ENCODE measurements at regions not wholly inside any gene's neighbourhood (a gene's known extent, or its start where the extent isn't known, plus 50 kb on each side); places are given as distances from the start of the nearest gene placed in this dataset.

DNA sequence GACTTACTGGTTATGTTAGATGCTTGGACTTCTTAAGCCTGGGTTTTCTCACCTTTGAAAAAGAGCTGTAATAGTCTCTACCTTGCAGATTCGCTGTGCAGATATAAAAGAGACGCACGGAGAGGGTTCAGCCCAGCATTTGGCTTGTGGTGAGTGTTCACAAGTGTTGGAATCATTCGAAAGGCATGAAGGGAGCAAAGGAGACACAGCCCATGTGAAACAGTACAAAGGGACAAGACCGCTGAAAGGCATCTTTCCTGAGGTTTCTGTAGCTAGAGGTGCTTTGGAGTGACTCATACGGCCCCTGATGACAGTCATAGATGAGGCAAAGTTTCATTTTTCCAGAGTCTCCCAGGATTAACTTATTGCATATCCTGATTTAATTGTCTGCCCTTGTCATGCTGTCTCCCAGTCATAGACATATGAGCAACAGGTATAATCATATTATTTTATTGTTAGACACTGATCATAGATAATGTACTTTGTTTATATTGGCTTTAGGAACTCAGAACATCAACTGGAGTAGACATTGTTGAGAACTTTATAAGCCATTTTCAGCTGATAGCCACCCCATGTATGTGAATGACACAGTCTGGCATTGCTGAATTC lies 171.1 kb downstream of the ADRA2A start:
- no peak overlapping the region for H3K4me3 Mint-ChIP-seq (ENCODE audit: low read depth, unreplicated experiment)
- no TSS peak for BruUV-seq (replicated peaks)
- intact Hi-C loops (cut with micrococcal nuclease; ENCODE audit: unreplicated experiment): no loop called here
- no peak for DNase-seq
- no peak overlapping the region for H3K27ac Mint-ChIP-seq (ENCODE audit: unreplicated experiment)
- H3K27me3 Mint-ChIP-seq (ENCODE audit: unreplicated experiment): peaks cover 15% of the 10 kb centered on the region
- H3K9me3 Mint-ChIP-seq (ENCODE audit: low read depth, unreplicated experiment): no peaks in the 10 kb centered on the region
- TF ChIP-seq, protein P1, sequence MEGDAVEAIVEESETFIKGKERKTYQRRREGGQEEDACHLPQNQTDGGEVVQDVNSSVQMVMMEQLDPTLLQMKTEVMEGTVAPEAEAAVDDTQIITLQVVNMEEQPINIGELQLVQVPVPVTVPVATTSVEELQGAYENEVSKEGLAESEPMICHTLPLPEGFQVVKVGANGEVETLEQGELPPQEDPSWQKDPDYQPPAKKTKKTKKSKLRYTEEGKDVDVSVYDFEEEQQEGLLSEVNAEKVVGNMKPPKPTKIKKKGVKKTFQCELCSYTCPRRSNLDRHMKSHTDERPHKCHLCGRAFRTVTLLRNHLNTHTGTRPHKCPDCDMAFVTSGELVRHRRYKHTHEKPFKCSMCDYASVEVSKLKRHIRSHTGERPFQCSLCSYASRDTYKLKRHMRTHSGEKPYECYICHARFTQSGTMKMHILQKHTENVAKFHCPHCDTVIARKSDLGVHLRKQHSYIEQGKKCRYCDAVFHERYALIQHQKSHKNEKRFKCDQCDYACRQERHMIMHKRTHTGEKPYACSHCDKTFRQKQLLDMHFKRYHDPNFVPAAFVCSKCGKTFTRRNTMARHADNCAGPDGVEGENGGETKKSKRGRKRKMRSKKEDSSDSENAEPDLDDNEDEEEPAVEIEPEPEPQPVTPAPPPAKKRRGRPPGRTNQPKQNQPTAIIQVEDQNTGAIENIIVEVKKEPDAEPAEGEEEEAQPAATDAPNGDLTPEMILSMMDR (IDR thresholded peaks at IDR 0.05; ENCODE audit: unreplicated experiment): no peak
- CTCF ChIA-PET: no interaction called here
- H3K36me3 Mint-ChIP-seq (ENCODE audit: insufficient read depth, unreplicated experiment): no peaks in the 10 kb centered on the region
- no peaks in the 10 kb centered on the region for H3K4me1 Mint-ChIP-seq (ENCODE audit: low read depth, unreplicated experiment)

DNA sequence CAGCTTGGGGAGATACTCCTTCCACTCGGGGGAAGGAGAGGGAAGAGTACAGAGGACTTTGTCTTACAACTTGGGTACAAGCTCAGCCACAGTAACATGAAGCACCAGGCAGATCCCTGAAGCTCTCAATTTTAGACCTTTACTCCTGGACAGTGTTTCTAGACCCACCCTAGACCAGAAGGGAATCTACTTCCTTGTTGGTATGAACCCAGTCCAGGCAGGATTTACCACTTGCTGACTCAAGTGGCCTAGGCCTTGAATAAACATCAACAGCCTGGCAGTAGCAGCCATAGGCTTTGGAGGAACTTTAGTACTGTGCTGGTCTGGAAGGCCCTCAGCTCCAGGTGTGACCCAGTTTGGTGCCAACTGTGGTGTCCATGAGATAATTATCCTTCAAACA lies 173.1 kb downstream of the ADRA2A start:
- intact Hi-C loops (cut with micrococcal nuclease; ENCODE audit: unreplicated experiment): no loop called here
- no peaks in the 10 kb centered on the region for H3K9me3 Mint-ChIP-seq (ENCODE audit: low read depth, unreplicated experiment)
- no peak overlapping the region for H3K4me3 Mint-ChIP-seq (ENCODE audit: low read depth, unreplicated experiment)
- TF ChIP-seq, protein P1 (IDR thresholded peaks at IDR 0.05; ENCODE audit: unreplicated experiment): no peak
- CTCF ChIA-PET: no interaction called here
- peaks cover 11% of the 10 kb centered on the region for H3K27me3 Mint-ChIP-seq (ENCODE audit: unreplicated experiment)
- H3K27ac Mint-ChIP-seq (ENCODE audit: unreplicated experiment): no peak overlapping the region
- DNase-seq: no peak
- BruUV-seq (replicated peaks): no TSS peak
- no peaks in the 10 kb centered on the region for H3K36me3 Mint-ChIP-seq (ENCODE audit: insufficient read depth, unreplicated experiment)
- no peaks in the 10 kb centered on the region for H3K4me1 Mint-ChIP-seq (ENCODE audit: low read depth, unreplicated experiment)

DNA sequence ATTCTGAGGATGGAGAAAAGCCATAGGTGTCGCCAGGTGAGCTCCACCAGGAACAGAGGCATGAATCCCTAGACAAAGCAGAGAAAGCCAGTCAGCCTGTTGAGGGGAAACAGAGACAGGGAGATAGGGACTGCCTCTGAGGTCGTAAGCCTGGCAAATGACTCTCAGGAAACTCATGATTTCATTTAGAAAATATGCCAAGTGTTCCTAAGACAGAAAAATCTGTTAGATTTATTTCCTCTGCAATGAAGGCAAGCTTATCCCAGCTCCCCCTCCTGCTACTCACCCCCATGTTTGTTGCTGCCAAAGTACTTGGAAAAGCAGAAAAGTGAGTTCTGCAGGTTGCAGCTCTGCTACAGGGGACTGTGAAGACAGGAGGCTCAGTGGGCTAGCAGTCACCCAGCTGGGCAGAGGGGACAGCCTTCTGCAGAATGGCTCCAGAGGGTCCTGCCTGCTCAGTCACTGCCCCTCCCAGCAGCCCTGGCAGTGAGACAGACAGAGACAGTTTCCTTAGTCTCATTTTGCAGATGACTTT lies 184.3 kb downstream of the ADRA2A start:
- CTCF ChIA-PET: no interaction called here
- H3K4me3 Mint-ChIP-seq (ENCODE audit: low read depth, unreplicated experiment): no peak overlapping the region
- H3K27me3 Mint-ChIP-seq (ENCODE audit: unreplicated experiment): peaks cover 13% of the 10 kb centered on the region
- no peaks in the 10 kb centered on the region for H3K9me3 Mint-ChIP-seq (ENCODE audit: low read depth, unreplicated experiment)
- no peaks in the 10 kb centered on the region for H3K4me1 Mint-ChIP-seq (ENCODE audit: low read depth, unreplicated experiment)
- DNase-seq: no peak
- intact Hi-C loops (cut with micrococcal nuclease; ENCODE audit: unreplicated experiment): no loop called here
- H3K36me3 Mint-ChIP-seq (ENCODE audit: insufficient read depth, unreplicated experiment): no peaks in the 10 kb centered on the region
- no TSS peak for BruUV-seq (replicated peaks)
- no peak overlapping the region for H3K27ac Mint-ChIP-seq (ENCODE audit: unreplicated experiment)
- TF ChIP-seq, protein P1 (IDR thresholded peaks at IDR 0.05; ENCODE audit: unreplicated experiment): no peak

DNA sequence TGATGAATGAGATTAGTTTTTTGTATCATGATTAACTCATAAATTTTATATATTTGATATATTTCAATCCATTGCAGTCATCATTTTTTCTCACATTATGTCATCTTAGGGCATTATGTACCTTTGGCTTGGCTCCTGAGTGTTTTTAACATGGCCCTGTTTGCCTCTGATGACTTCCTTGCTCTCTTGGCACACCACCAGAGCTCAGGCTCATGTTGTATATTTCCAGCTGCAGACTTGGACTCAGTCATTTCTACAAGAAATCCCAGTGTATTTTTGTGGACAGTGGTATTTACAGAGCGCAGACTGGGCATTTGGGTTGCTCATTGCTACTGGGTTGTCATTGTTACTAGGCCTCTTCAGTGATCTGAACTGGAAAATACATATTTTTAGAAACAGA lies 188.5 kb downstream of the ADRA2A start:
- no peak overlapping the region for H3K27ac Mint-ChIP-seq (ENCODE audit: unreplicated experiment)
- no peak overlapping the region for H3K4me3 Mint-ChIP-seq (ENCODE audit: low read depth, unreplicated experiment)
- no peaks in the 10 kb centered on the region for H3K4me1 Mint-ChIP-seq (ENCODE audit: low read depth, unreplicated experiment)
- CTCF ChIA-PET: no interaction called here
- H3K36me3 Mint-ChIP-seq (ENCODE audit: insufficient read depth, unreplicated experiment): no peaks in the 10 kb centered on the region
- intact Hi-C loops (cut with micrococcal nuclease; ENCODE audit: unreplicated experiment): loop anchor here (1.0 kb wide), 1 partner anchor 189 kb away; no protein-coding TSS in a partner anchor
- TF ChIP-seq, protein P1 (IDR thresholded peaks at IDR 0.05; ENCODE audit: unreplicated experiment): no peak
- peaks cover 13% of the 10 kb centered on the region for H3K27me3 Mint-ChIP-seq (ENCODE audit: unreplicated experiment)
- DNase-seq: no peak
- H3K9me3 Mint-ChIP-seq (ENCODE audit: low read depth, unreplicated experiment): no peaks in the 10 kb centered on the region
- no TSS peak for BruUV-seq (replicated peaks)
